Transverse colon (tissue), 4 donors: ENCODE measurements at regions not wholly inside any gene's neighbourhood (a gene's known extent, or its start where the extent isn't known, plus 50 kb on each side); places are given as distances from the start of the nearest gene placed in this dataset.

ENCODE experiments used
- DNase-seq: peaks from one replicate; pipeline ENCODE4 v3.0.0-alpha.2; 2019
- H3K27ac ChIP-seq, 4 donors: fragments of 200-600 bp; sonication (generic); 2 replicates each; pipeline ENCODE4 v1.5.1; 2016 to 2018; ENCODE audit warnings: inconsistent platforms in 4 of 4
- H3K27me3 ChIP-seq: fragments of 200-600 bp; sonication (generic); 2 replicates; pipeline ENCODE4 v1.5.1; 2017; ENCODE audit warnings: inconsistent platforms
- H3K36me3 ChIP-seq, 4 donors: fragments of 200-600 bp; sonication (generic); 2 replicates each; pipeline ENCODE4 v1.5.1; 2017 to 2019; ENCODE audit warnings: inconsistent platforms in 4 of 4
- H3K4me1 ChIP-seq, 4 donors: fragments of 200-600 bp; sonication (generic); 2 replicates each; pipeline ENCODE4 v1.5.1; 2017 to 2020; ENCODE audit warnings: inconsistent platforms in 4 of 4
- H3K4me3 ChIP-seq, 4 donors: fragments of 200-600 bp; sonication (generic); 1 replicate in 1 of 4; 2 replicates in 3 of 4; pipeline versions ENCODE4 v1.5.1 to v1.6.1; 2017 to 2019; ENCODE audit warnings: inconsistent platforms in 4 of 4
- H3K9me3 ChIP-seq, 2 donors: fragments of 200-600 bp; sonication (generic); 2 replicates each; pipeline ENCODE4 v1.5.1; 2017 to 2019; ENCODE audit warnings: inconsistent platforms in 2 of 2
- CTCF ChIP-seq, 5 experiments: fragments of 200-600 bp in 3 of 5; fragments of 450-650 bp in 2 of 5; sonication (generic) in 3 of 5; IDR thresholded peaks; 1 replicate in 2 of 5; 2 replicates in 3 of 5; pipeline ENCODE4 v1.5.1; 2016 to 2017; ENCODE audit warnings: antibody characterized with exemption in 5 of 5, inconsistent platforms in 3 of 5, mild to moderate bottlenecking in 2 of 5, moderate library complexity in 1 of 5
- EP300 ChIP-seq: sonication (generic); formaldehyde crosslinking; IDR thresholded peaks from one replicate; pipeline ENCODE4 v1.6.1; 2017; ENCODE audit warnings: antibody characterized with exemption, low read depth
- POLR2A ChIP-seq: fragments of 450-650 bp; IDR thresholded peaks from one replicate; pipeline ENCODE4 v1.6.1; 2016; ENCODE audit warnings: antibody characterized with exemption, mild to moderate bottlenecking, moderate library complexity
- POLR2AphosphoS5 ChIP-seq, 3 donors: sonication (generic); formaldehyde crosslinking; IDR thresholded peaks; one replicate each; pipeline ENCODE4 v1.6.1; 2016; ENCODE audit warnings: antibody characterized with exemption in 3 of 3
- WGBS, 2 donors: methylation state at CpG; one replicate each; pipeline ENCODE4 v1.1.5; 2018; ENCODE audit warnings: low coverage in 1 of 2; 5-methylcytosine and 5-hydroxymethylcytosine counted together
- in situ Hi-C, 4 donors: fragments of 200-750 bp; cut with MboI; loops; one replicate each; pipeline versions ENCODE4 v1.15.0 to v1.15.1; 2017; ENCODE audit warnings: low sequenced_read_pairs in 3 of 4, low pct_ligation_motif_present in 1 of 4, low pct_unique_long_range_greater_than_20kb in 1 of 4
- intact Hi-C: fragments of 100-400 bp; cut with DNase I; formaldehyde crosslinking; loops from one replicate; pipeline ENCODE4 v1.15.1; 2023; ENCODE audit warnings: low total_unique reads

- no peaks in the 10 kb centered on the region for H3K36me3 ChIP-seq
- no peak overlapping the region for H3K27ac ChIP-seq
- DNase-seq: no peak
- peaks cover 0 to 3% (median 0%) of the 10 kb centered on the region in 4 donors for H3K4me1 ChIP-seq
- WGBS, 2 donors: 64% methylated on average over 3 of the region's 3 CpGs; no CpG with 5 or more reads in 1 of the 2 donors
- no peaks in the 10 kb centered on the region for H3K9me3 ChIP-seq
- H3K4me3 ChIP-seq: no peak overlapping the region
- no peaks in the 10 kb centered on the region for H3K27me3 ChIP-seq
- intact Hi-C loops: no loop called here
- in situ Hi-C loops: loop anchor here in 1 of 4 donors (10.0 kb wide), 1 partner anchor 1222 kb away; no protein-coding TSS in a partner anchor
- no peak for TF ChIP-seq EP300
- no peak for TF ChIP-seq POLR2AphosphoS5 (IDR thresholded peaks at IDR 0.05)
- TF ChIP-seq POLR2A: no peak
- no peak for TF ChIP-seq CTCF (IDR thresholded peaks at IDR 0.05)
These were observed 255.7 kb upstream of the RPS6KA3 start for GRCh38 chrX:20522420-20522819.

GRCh38 chrX:20521222-20521621, 254.5 kb upstream of the RPS6KA3 start:
- Histone ChIP-seq H3K36me3 (no peaks in the 10 kb centered on the region), H3K4me3 (no peak overlapping the region), H3K4me1 (peaks cover 0 to 5% (median 0%) of the 10 kb centered on the region in 4 donors), H3K27me3 (no peaks in the 10 kb centered on the region), H3K27ac (no peak overlapping the region), H3K9me3 (no peaks in the 10 kb centered on the region)
- in situ Hi-C loops: loop anchor here in 1 of 4 donors (10.0 kb wide), 1 partner anchor 1224 kb away; no protein-coding TSS in a partner anchor
- TF ChIP-seq CTCF (IDR thresholded peaks at IDR 0.05) (no peak), EP300 (no peak), POLR2A (no peak), POLR2AphosphoS5 (IDR thresholded peaks at IDR 0.05) (no peak)
- intact Hi-C loops: no loop called here
- WGBS, 2 donors: 45% methylated on average over 4 of the region's 4 CpGs; no CpG with 5 or more reads in 1 of the 2 donors
- DNase-seq: no peak

- no peak overlapping the region for H3K4me3 ChIP-seq
- intact Hi-C loops: no loop called here
- in situ Hi-C loops: loop anchor here in 1 of 4 donors (10.0 kb wide), 1 partner anchor 1225 kb away; no protein-coding TSS in a partner anchor
These were observed 253.1 kb upstream of the RPS6KA3 start for GRCh38 chrX:20519826-20520225.

GRCh38 chrX:20519146-20519545, 252.4 kb upstream of the RPS6KA3 start:
- H3K9me3 ChIP-seq: no peaks in the 10 kb centered on the region
- H3K4me1 ChIP-seq: peaks cover 0 to 5% (median 0%) of the 10 kb centered on the region in 4 donors
- no peak for DNase-seq
- no peaks in the 10 kb centered on the region for H3K27me3 ChIP-seq
- no peak overlapping the region for H3K4me3 ChIP-seq
- TF ChIP-seq POLR2A: no peak
- no peak for TF ChIP-seq CTCF (IDR thresholded peaks at IDR 0.05)
- TF ChIP-seq POLR2AphosphoS5 (IDR thresholded peaks at IDR 0.05): no peak
- no peak for TF ChIP-seq EP300
- H3K27ac ChIP-seq: no peak overlapping the region
- intact Hi-C loops: no loop called here
- in situ Hi-C loops: no loop called here
- 71% methylated on average over 5 of the region's 5 CpGs; no CpG with 5 or more reads in 1 of the 2 donors for WGBS, 2 donors
- no peaks in the 10 kb centered on the region for H3K36me3 ChIP-seq

More at GRCh38 chrX:20519826-20520225, 253.1 kb upstream of the RPS6KA3 start:
- Histone ChIP-seq H3K27ac (no peak overlapping the region), H3K27me3 (no peaks in the 10 kb centered on the region), H3K36me3 (no peaks in the 10 kb centered on the region), H3K4me1 (peaks cover 0 to 5% (median 0%) of the 10 kb centered on the region in 4 donors), H3K9me3 (no peaks in the 10 kb centered on the region)
- TF ChIP-seq EP300: no peak
- no peak for TF ChIP-seq POLR2A
- TF ChIP-seq POLR2AphosphoS5 (IDR thresholded peaks at IDR 0.05): no peak
- no peak for TF ChIP-seq CTCF (IDR thresholded peaks at IDR 0.05)
- WGBS, 2 donors: 75% methylated on average over 5 of the region's 5 CpGs; no CpG with 5 or more reads in 1 of the 2 donors
- no peak for DNase-seq
